Caco-2 (cell line): ENCODE measurements at regions not wholly inside any gene's neighbourhood (a gene's known extent, or its start where the extent isn't known, plus 50 kb on each side); places are given as distances from the start of the nearest gene placed in this dataset.

Experiments
- BruUV-seq: library from RNA; stranded (reverse); fragments of 400-500 nt; replicated peaks from 2 replicates; lab custom pipeline; 2021; lab: Mats Ljungman, UMichigan
- CTCF ChIA-PET: fragments of 300-600 bp; sonication (Branson Sonifier 250); formaldehyde crosslinking; loops from one replicate; lab custom pipeline; 2022; ENCODE audit warnings: antibody characterized with exemption; lab: Charles Lee
- POLR2A ChIA-PET: fragments of 300-600 bp; sonication (Branson Sonifier 250); formaldehyde crosslinking; loops from one replicate; lab custom pipeline; 2022; ENCODE audit warnings: antibody characterized with exemption; lab: Charles Lee
- DNase-seq, 2 experiments: peaks; one replicate each; pipeline versions ENCODE4 v3.0.0 to v3.0.0-alpha.2; 2020 to 2022
- H3K27me3 ChIP-seq: replicated peaks from 2 replicates; pipeline ENCODE4 v1.6.0; 2011; ENCODE audit warnings: low read length; ENCODE audit not compliant: control insufficient read depth, insufficient read depth
- H3K36me3 ChIP-seq: 2 replicates; pipeline ENCODE4 v1.5.1; 2011; ENCODE audit warnings: low read length; ENCODE audit not compliant: control insufficient read depth, insufficient read depth
- H3K4me1 ChIP-seq: fragments of 250-450 bp; sonication (Bioruptor Pico); 2 replicates; pipeline ENCODE4 v1.5.1; 2020; ENCODE audit warnings: mild to moderate bottlenecking
- H3K4me3 ChIP-seq: 2 replicates; pipeline ENCODE4 v1.5.1; 2011; ENCODE audit warnings: low read depth, mild to moderate bottlenecking, control low read depth, low read length
- H3K9me3 ChIP-seq: fragments of 250-450 bp; sonication (Bioruptor Pico); 2 replicates; pipeline ENCODE4 v1.5.1; 2020; ENCODE audit warnings: mild to moderate bottlenecking, moderate library complexity
- H3K27ac Mint-ChIP-seq: one replicate; pipeline ENCODE4 v1.8.0; 2022; ENCODE audit warnings: mixed read lengths; ENCODE audit not compliant: unreplicated experiment
- H3K27me3 Mint-ChIP-seq: one replicate; pipeline ENCODE4 v1.8.0; 2022; ENCODE audit warnings: mixed read lengths; ENCODE audit not compliant: insufficient read depth, unreplicated experiment
- H3K36me3 Mint-ChIP-seq: one replicate; pipeline ENCODE4 v1.8.0; 2022; ENCODE audit warnings: mild to moderate bottlenecking, mixed read lengths; ENCODE audit not compliant: insufficient read depth, unreplicated experiment
- H3K4me1 Mint-ChIP-seq: one replicate; pipeline ENCODE4 v1.8.0; 2022; ENCODE audit warnings: low read depth, mixed read lengths; ENCODE audit not compliant: unreplicated experiment
- H3K4me3 Mint-ChIP-seq: one replicate; pipeline ENCODE4 v1.8.0; 2022; ENCODE audit warnings: mild to moderate bottlenecking, moderate library complexity, mixed read lengths; ENCODE audit not compliant: unreplicated experiment
- H3K9me3 Mint-ChIP-seq: one replicate; pipeline ENCODE4 v1.8.0; 2022; ENCODE audit warnings: mixed read lengths; ENCODE audit not compliant: unreplicated experiment
- intact Hi-C: fragments of 100-400 bp; cut with micrococcal nuclease; formaldehyde crosslinking; loops from one replicate; pipeline ENCODE4 v1.10.0; 2022; ENCODE audit not compliant: unreplicated experiment
- TF ChIP-seq, protein P1 (sequence below), 2 experiments: fragments of 200-600 bp in 1 of 2; IDR thresholded peaks; 1 replicate in 1 of 2; 2 replicates in 1 of 2; pipeline versions ENCODE4 v1.5.1 to v1.8.0; 2011 to 2022; ENCODE audit warnings: antibody characterized with exemption in 1 of 2, control low read depth in 1 of 2, inconsistent platforms in 1 of 2, low read depth in 1 of 2, low read length in 1 of 2, mild to moderate bottlenecking in 1 of 2, moderate library complexity in 1 of 2; ENCODE audit not compliant: insufficient read depth in 1 of 2, severe bottlenecking in 1 of 2, unreplicated experiment in 1 of 2

DNA sequence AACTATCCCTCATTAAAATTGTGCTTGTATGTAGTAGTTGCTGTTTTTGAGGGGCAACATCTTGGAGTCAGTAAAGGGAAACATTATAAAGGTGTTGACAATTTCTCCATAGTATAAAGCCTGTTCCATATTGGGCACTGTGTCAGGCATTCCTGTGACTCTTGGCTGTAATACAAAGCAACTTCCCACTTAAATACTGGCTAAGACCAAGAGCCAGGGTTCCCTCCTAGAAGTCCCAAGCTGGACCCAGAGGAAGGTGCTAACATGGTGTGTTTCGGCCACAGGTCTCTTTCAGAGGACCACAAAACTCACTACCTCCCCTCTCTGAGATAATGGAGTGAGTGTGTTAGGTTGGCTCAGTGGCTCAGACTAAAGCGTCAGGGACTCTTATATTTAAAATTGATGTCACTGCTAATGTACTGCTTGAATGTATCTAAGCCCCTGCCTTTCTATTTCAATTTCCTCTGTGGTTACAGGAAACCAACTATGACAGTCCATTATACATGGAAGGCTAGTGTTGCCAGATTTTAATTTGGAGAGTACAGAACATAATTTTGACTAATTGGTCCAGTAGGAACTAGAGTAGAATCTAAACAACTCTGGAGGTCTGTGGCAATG lies 74.7 kb upstream of the RGL1 start:
- Mint-ChIP-seq H3K36me3 (peaks cover 9% of the 10 kb centered on the region), H3K9me3 (peaks cover 9% of the 10 kb centered on the region), H3K4me3 (no peak overlapping the region), H3K27me3 (no peaks in the 10 kb centered on the region), H3K27ac (no peak overlapping the region), H3K4me1 (peaks cover 31% of the 10 kb centered on the region)
- POLR2A ChIA-PET = no interaction called here
- DNase-seq = no peak
- Histone ChIP-seq H3K4me3 (no peak overlapping the region), H3K27me3 (no peaks in the 10 kb centered on the region), H3K9me3 (no peaks in the 10 kb centered on the region; the same call in 1 of the 2 replicates), H3K4me1 (peaks cover 53% of the 10 kb centered on the region), H3K36me3 (no peaks in the 10 kb centered on the region)
- intact Hi-C loops = loop anchor here (10.0 kb wide), 1 partner anchor 325 kb away; the partner anchor contains the start of gene TSEN15
- no TSS peak for BruUV-seq
- CTCF ChIA-PET = no interaction called here
- TF ChIP-seq, protein P1, sequence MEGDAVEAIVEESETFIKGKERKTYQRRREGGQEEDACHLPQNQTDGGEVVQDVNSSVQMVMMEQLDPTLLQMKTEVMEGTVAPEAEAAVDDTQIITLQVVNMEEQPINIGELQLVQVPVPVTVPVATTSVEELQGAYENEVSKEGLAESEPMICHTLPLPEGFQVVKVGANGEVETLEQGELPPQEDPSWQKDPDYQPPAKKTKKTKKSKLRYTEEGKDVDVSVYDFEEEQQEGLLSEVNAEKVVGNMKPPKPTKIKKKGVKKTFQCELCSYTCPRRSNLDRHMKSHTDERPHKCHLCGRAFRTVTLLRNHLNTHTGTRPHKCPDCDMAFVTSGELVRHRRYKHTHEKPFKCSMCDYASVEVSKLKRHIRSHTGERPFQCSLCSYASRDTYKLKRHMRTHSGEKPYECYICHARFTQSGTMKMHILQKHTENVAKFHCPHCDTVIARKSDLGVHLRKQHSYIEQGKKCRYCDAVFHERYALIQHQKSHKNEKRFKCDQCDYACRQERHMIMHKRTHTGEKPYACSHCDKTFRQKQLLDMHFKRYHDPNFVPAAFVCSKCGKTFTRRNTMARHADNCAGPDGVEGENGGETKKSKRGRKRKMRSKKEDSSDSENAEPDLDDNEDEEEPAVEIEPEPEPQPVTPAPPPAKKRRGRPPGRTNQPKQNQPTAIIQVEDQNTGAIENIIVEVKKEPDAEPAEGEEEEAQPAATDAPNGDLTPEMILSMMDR (IDR thresholded peaks at IDR 0.05; ENCODE audit: insufficient read depth in 1 of 2, low read depth in 1 of 2, low read length in 1 of 2, severe bottlenecking in 1 of 2, unreplicated experiment in 1 of 2) = no peak

DNA sequence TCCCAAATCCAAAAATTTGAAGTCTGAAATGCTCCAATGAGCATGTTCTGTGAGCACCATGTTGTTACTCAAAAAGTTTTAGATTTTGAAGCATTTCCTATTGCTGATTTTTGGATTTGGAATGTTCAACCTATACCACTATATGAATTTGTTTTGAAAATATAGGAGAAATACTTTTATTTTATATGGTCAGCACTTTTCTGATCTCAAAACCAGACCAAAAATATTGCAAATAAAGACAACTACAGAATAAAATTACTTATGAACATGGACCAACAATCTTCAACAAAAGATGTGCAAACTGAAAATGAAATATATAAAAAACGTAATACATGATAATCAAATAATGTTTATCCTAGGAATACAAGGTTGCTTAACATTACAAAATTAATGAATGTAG lies 73.7 kb upstream of the APOBEC4 start:
- TF ChIP-seq, protein P1 (IDR thresholded peaks at IDR 0.05; ENCODE audit: insufficient read depth in 1 of 2, low read depth in 1 of 2, low read length in 1 of 2, severe bottlenecking in 1 of 2, unreplicated experiment in 1 of 2) = no peak
- no peak for DNase-seq
- ChIA-PET CTCF (no interaction called here), POLR2A (no interaction called here)
- H3K27me3 Mint-ChIP-seq = no peaks in the 10 kb centered on the region
- peaks cover 19% of the 10 kb centered on the region for H3K4me1 ChIP-seq
- no peak overlapping the region for H3K4me3 Mint-ChIP-seq
- no peaks in the 10 kb centered on the region for H3K27me3 ChIP-seq
- H3K9me3 Mint-ChIP-seq = peaks cover 9% of the 10 kb centered on the region
- H3K36me3 ChIP-seq = no peaks in the 10 kb centered on the region; the same call in 1 of the 2 replicates
- intact Hi-C loops = no loop called here
- no peaks in the 10 kb centered on the region for H3K36me3 Mint-ChIP-seq
- peaks cover 17% of the 10 kb centered on the region for H3K4me1 Mint-ChIP-seq
- no TSS peak for BruUV-seq
- no peak overlapping the region for H3K4me3 ChIP-seq
- H3K9me3 ChIP-seq = no peaks in the 10 kb centered on the region; the same call in 1 of the 2 replicates
- H3K27ac Mint-ChIP-seq = no peak overlapping the region

DNA sequence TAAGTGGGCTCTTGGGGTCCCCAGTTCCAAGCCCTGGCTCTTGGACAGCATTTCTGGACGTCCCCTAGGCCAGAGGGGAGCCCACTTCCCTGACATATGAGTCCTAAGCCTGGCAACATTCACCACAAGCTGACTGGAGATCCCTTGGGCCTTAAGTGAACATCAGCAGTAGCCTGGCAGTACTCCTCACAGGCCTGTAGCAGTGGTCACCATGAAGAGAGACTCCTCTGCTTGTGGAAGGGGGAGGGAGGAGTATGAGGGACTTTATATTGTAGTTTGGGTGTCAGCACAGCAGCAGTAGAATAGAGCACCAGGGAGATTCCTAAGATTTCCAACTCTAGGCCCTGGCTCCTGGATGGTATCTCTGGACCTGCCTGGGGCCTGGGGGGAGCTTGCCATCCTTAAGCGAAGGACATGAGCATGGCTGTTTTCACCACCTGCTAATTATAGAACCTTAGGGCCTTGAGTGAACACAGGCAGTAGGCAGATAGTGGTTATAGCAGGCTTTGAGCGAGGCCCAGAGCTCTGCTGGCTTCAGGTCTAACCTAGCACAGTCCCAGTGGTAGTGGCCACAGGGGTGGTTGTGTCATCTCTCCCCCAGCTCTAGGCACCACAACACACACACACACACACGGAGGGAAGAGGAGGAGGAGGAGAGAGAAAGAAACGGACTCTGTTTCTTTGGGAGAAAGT lies 71.4 kb upstream of the APOBEC4 start:
- Histone ChIP-seq H3K4me1 (peaks cover 12% of the 10 kb centered on the region), H3K27me3 (no peaks in the 10 kb centered on the region), H3K9me3 (no peaks in the 10 kb centered on the region; the same call in 1 of the 2 replicates), H3K36me3 (no peaks in the 10 kb centered on the region; the same call in 1 of the 2 replicates), H3K4me3 (no peak overlapping the region)
- POLR2A ChIA-PET = no interaction called here
- Mint-ChIP-seq H3K27me3 (no peaks in the 10 kb centered on the region), H3K27ac (peak overlapping the region; percentile 20), H3K4me3 (no peak overlapping the region), H3K9me3 (peaks cover 9% of the 10 kb centered on the region), H3K36me3 (no peaks in the 10 kb centered on the region), H3K4me1 (peaks cover 6% of the 10 kb centered on the region)
- CTCF ChIA-PET = no interaction called here
- intact Hi-C loops = no loop called here
- TF ChIP-seq, protein P1 (IDR thresholded peaks at IDR 0.05; ENCODE audit: insufficient read depth in 1 of 2, low read depth in 1 of 2, low read length in 1 of 2, severe bottlenecking in 1 of 2, unreplicated experiment in 1 of 2) = no peak
- no TSS peak for BruUV-seq
- no peak for DNase-seq
